Ectodermal cell (in vitro differentiated cells): ENCODE measurements at regions not wholly inside any gene's neighbourhood (a gene's known extent, or its start where the extent isn't known, plus 50 kb on each side); places are given as distances from the start of the nearest gene placed in this dataset.
"Not testable (repeated sequence)": the region's sequence is repeated elsewhere in the genome, so short reads cannot be mapped to it uniquely, and the experiment has no call there.

Experiments used
- H3K27ac ChIP-seq: 2 replicates; pipeline ENCODE4 v1.7.0; 2013; ENCODE audit warnings: mild to moderate bottlenecking, low read depth, low read length; ENCODE audit not compliant: insufficient read depth, poor library complexity, severe bottlenecking
- H3K27me3 ChIP-seq: 2 replicates; pipeline ENCODE4 v1.7.0; 2013; ENCODE audit warnings: mild to moderate bottlenecking, low read length; ENCODE audit not compliant: insufficient read depth, control insufficient read depth, poor library complexity, severe bottlenecking
- H3K36me3 ChIP-seq: one replicate; pipeline ENCODE4 v1.7.0; 2013; ENCODE audit warnings: low read length; ENCODE audit not compliant: control insufficient read depth, insufficient read depth
- H3K4me1 ChIP-seq: one replicate; pipeline ENCODE4 v1.7.0; 2013; ENCODE audit warnings: low read length; ENCODE audit not compliant: control insufficient read depth, insufficient read depth
- H3K4me3 ChIP-seq: 2 replicates; pipeline ENCODE4 v1.7.0; 2013; ENCODE audit warnings: low read depth, low read length, control low read depth; ENCODE audit not compliant: insufficient read depth
- H3K9me3 ChIP-seq: 2 replicates; pipeline ENCODE4 v1.7.0; 2013; ENCODE audit warnings: mild to moderate bottlenecking, low read length, moderate library complexity; ENCODE audit not compliant: control insufficient read depth
- WGBS, 2 experiments: methylation state at CpG; one replicate each; pipeline ENCODE4 v1.1.7; 2013; ENCODE audit warnings: missing lambda C conversion rate in 2 of 2; 5-methylcytosine and 5-hydroxymethylcytosine counted together

DNA sequence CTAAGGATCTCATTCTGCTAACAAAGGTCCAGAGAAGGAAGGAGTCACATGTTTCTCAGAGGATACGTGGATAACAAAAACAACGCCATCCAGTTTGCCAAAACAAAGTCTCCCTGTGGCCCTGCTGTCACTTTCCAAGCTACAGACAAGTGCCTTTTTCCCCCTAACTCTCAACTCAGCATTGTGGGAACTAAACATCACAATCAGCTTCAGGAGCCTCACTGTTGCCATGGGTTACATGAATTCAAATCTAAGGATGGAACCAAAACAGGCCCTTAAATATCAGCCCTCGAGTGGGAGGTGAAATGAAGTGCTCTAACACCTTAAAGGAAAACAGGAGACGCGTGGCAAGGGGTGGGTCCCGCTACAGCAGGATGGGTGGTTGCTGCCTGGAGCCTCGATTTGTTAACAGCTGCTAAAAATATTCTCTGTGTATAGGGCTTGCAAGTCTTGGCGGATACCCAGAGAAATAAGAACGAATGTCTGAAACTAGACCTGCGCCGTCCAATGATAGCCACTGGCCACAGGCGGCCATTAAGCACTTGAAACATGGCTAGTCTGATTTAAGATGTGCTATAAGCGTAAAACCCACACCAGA, 66.4 kb upstream of the SOD1 start:
- Histone ChIP-seq H3K9me3 (no peaks in the 10 kb centered on the region), H3K36me3 (no peaks in the 10 kb centered on the region), H3K27me3 (no peaks in the 10 kb centered on the region), H3K4me3 (no peak overlapping the region), H3K4me1 (peaks cover 8% of the 10 kb centered on the region), H3K27ac (peak overlapping the region; percentile 44)
- 76 to 81% methylated on average over 13 of the region's 13 CpGs for WGBS, 2 experiments

DNA sequence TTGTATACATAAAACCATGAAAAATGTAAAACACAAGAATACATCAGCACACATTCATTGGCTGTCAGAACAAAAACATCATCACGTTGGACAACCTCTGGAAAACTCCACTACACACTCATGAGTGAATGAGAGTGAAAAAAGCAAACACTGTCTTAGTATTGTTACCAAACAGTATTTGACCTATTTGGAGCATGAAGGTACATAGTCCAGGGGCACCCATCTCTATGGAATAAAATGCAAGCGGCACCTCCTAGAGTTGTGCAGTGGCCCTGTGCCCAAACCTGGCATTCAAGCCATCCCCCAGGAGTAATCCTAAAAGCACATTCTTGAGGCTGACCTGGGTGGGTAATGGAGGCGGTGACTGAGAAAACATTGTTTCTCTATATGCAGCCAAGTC, 67.0 kb upstream of the SOD1 start:
- H3K27me3 ChIP-seq = no peaks in the 10 kb centered on the region
- no peak overlapping the region for H3K4me3 ChIP-seq
- H3K36me3 ChIP-seq = no peaks in the 10 kb centered on the region
- peak overlapping the region; percentile 44 for H3K27ac ChIP-seq
- H3K9me3 ChIP-seq = no peaks in the 10 kb centered on the region
- 87 to 98% methylated on average over 3 of the region's 3 CpGs for WGBS, 2 experiments
- H3K4me1 ChIP-seq = peaks cover 8% of the 10 kb centered on the region

DNA sequence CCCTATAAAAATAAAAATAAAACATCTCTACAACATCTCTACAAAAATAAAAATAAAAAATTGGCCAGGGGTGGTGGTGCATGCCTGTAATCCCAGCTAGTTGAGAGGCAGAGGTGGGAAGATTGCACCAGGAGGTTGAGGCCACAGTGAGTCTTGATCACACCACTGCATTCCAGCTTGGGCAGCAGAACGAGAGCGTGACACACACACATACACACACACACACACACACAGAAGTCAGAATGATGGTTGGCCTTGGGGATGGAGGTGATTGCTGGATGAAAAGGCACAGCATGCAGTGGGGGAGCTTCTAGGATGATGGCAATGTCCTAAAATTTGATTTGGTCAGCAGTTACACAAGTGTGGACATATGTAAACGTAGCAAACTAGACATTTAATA, 69.7 kb upstream of the SOD1 start:
- Histone ChIP-seq H3K27me3 (no peaks in the 10 kb centered on the region), H3K36me3 (no peaks in the 10 kb centered on the region), H3K4me1 (peaks cover 8% of the 10 kb centered on the region), H3K9me3 (no peaks in the 10 kb centered on the region), H3K27ac (no peak overlapping the region), H3K4me3 (no peak overlapping the region)
- 93 to 94% methylated on average over 1 of the region's 3 CpGs for WGBS, 2 experiments

DNA sequence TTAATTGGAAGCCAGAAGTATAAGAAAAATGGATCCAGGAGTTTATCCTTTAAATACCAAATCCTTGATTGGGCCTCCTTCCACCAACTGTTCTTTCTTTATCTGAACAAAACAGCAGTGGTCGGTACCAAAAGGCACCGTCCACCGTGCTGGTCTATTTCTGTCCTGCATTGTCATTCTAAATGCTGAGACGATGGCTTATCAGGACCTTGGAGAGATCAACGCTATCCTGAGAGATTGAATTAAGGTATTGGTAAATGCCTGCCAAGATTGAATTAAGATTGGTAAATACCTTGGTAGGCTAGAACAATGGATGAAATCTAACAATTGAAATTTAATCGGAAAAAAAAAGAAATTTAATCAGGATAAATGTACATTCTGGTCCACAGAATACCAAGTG, 73.4 kb upstream of the SOD1 start:
- Histone ChIP-seq H3K27ac (no peak overlapping the region), H3K4me1 (no peaks in the 10 kb centered on the region)

DNA sequence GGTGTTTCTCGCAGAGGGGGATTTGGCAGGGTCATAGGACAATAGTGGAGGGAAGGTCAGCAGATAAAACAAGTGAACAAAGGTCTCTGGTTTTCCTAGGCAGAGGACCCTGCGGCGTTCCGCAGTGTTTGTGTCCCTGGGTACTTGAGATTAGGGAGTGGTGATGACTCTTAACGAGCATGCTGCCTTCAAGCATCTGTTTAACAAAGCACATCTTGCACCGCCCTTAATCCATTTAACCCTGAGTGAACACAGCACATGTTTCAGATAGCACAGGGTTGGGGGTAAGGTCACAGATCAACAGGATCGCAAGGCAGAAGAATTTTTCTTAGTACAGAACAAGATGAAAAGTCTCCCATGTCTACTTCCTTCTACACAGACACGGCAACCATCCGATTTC, 75.6 kb upstream of the SOD1 start:
- H3K36me3 ChIP-seq, H3K4me1 ChIP-seq, H3K9me3 ChIP-seq, H3K4me3 ChIP-seq, H3K27ac ChIP-seq, H3K27me3 ChIP-seq: not testable (repeated sequence)
- 81 to 95% methylated on average over 3 of the region's 9 CpGs for WGBS, 2 experiments

More for the DNA sequence above, 73.4 kb upstream of the SOD1 start:
- H3K36me3 ChIP-seq = no peaks in the 10 kb centered on the region
- no peaks in the 10 kb centered on the region for H3K9me3 ChIP-seq
- no peaks in the 10 kb centered on the region for H3K27me3 ChIP-seq
- WGBS, 2 experiments = 52 to 53% methylated on average over 5 to 6 of the region's 6 CpGs
- H3K4me3 ChIP-seq = no peak overlapping the region

DNA sequence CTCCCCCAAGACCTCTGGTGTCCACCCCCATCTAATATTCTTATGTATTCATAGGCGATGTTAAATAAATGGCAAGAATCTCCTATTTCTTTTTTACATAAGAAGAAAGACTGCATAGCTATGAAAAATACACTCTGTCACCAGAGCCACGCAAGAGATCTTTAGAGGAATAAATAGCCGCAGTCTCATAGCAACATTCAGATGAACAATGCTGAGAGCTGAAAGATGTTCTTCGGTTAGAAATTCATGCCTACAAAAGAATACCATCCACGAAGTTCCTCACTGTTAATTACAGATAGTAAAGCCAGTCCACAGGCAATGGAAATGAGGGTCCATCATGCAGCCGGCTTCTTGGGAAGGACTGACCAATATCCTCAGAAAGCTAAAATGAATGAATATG, 76.0 kb upstream of the SOD1 start:
- Histone ChIP-seq H3K9me3 (no peaks in the 10 kb centered on the region), H3K4me1 (no peaks in the 10 kb centered on the region), H3K4me3 (no peak overlapping the region), H3K27me3 (no peaks in the 10 kb centered on the region), H3K36me3 (no peaks in the 10 kb centered on the region), H3K27ac (no peak overlapping the region)
- WGBS, 2 experiments = 92% methylated on average over 5 to 6 of the region's 6 CpGs

DNA sequence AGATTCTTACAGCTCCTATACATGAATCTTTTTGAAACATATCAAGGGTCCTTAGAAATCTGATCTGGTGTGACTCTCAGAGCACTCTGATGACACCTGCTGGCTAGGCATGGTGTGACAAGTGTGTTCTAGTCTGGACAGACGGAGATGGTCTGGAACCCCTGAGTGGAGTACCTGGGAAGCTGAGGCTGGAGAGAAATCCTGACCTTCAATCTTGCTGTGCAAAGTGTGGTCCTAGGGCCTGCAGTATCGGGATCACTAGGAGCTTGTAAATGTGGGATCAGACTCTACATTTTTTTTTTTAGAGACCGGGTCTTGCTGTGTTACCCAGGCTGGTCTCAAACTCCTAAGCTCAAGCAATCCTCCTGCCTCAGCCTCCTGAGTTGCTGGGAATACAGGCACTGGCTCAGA, 78.6 kb upstream of the SOD1 start:
- H3K27ac ChIP-seq = no peak overlapping the region
- WGBS, 2 experiments = 44 to 48% methylated on average over 3 of the region's 3 CpGs
- H3K36me3 ChIP-seq = no peaks in the 10 kb centered on the region
- no peaks in the 10 kb centered on the region for H3K4me1 ChIP-seq
- H3K27me3 ChIP-seq = no peaks in the 10 kb centered on the region
- no peak overlapping the region for H3K4me3 ChIP-seq
- H3K9me3 ChIP-seq = no peaks in the 10 kb centered on the region

DNA sequence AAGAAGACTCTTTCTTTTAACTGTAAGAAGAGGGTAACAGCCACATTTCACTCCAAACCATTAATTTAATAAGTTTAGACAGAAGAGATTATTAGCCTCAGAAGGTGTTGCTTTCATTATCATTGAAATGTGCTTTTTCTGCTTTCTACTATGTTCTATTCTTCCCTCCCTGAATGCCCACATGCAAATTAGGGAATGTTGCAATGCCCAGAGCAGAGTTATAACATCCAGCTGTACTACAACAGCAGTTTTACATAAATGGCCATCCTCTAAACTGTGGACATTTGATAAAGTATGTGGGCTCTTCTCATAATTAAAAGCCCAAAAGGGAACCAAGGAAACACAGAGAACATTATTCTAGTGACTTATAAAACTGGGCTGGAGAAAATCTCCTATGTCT, 82.2 kb upstream of the SOD1 start:
- no peak overlapping the region for H3K27ac ChIP-seq

DNA sequence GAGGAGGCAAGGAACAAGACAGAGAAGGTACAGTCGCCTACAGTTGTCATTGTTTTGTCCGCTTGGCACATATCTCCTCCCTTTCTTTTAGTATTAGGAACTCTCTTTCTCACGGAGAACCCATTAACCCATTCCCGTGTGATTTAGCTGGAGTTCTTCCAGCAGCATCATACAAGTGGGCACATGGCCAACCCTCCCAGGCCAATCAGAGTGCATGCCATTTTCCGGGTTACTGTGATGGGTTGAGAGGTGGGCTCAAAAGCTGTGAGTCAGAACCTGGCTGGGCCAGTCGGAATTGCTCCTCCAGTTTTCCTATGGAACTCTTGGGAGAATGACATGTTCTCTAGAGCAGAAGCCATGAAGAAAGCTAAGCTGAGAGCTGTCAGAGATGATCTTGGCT, 83.1 kb upstream of the SOD1 start:
- WGBS, 2 experiments = 94 to 95% methylated on average over 6 of the region's 6 CpGs
- Histone ChIP-seq H3K36me3 (no peaks in the 10 kb centered on the region), H3K27me3 (no peaks in the 10 kb centered on the region), H3K4me3 (no peak overlapping the region), H3K4me1 (no peaks in the 10 kb centered on the region), H3K9me3 (no peaks in the 10 kb centered on the region), H3K27ac (no peak overlapping the region)

More for the DNA sequence above, 82.2 kb upstream of the SOD1 start:
- H3K9me3 ChIP-seq = no peaks in the 10 kb centered on the region
- no peaks in the 10 kb centered on the region for H3K4me1 ChIP-seq
- H3K36me3 ChIP-seq = no peaks in the 10 kb centered on the region
- no peak overlapping the region for H3K4me3 ChIP-seq
- no peaks in the 10 kb centered on the region for H3K27me3 ChIP-seq

DNA sequence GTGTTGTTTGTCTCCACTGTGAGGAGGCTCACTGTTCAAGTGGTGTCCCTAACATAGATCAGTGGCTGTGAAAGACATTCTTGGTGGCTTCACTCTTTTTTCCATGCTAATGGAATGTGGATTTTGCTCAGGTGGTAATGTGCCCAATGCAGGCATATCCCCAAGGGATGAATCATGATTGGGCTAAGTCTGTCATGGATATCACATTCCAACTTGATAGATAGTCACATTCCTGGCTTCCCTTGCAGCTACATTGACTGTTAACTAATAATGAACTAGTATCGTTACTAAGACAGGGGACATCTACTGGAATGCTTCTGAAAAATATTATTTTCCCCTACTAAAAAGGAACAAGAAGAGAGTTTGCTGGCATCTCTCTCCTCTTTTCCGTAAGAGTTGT, 86.3 kb upstream of the SOD1 start:
- Histone ChIP-seq H3K9me3 (no peaks in the 10 kb centered on the region), H3K4me1 (no peaks in the 10 kb centered on the region), H3K27me3 (no peaks in the 10 kb centered on the region), H3K36me3 (no peaks in the 10 kb centered on the region), H3K4me3 (no peak overlapping the region), H3K27ac (no peak overlapping the region)
- WGBS, 2 experiments = 97 to 100% methylated on average over 2 of the region's 2 CpGs

DNA sequence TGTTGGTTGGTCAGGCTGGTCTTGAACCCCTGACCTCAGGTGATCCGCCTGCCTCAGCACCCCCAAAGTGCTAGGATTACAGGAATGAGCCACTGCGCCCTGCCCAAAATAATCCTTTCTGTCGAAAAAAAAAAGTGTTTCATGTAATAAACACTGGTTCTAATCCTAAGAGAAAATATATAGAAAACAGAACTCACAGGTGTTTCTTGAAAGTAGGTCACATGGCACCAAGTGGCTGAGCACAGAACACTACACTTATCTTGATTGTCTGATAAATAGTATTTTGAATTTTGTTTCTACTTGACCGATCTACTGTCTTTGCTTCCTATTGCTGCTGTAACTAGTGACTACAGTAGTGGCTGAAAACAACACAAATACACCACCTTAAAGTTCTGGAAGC, 87.6 kb upstream of the SOD1 start:
- WGBS, 2 experiments = 87 to 94% methylated on average over 4 of the region's 4 CpGs
- H3K4me3 ChIP-seq = no peak overlapping the region
- H3K9me3 ChIP-seq = no peaks in the 10 kb centered on the region
- H3K4me1 ChIP-seq = no peaks in the 10 kb centered on the region
- no peak overlapping the region for H3K27ac ChIP-seq
- no peaks in the 10 kb centered on the region for H3K36me3 ChIP-seq
- H3K27me3 ChIP-seq = no peaks in the 10 kb centered on the region
